DOHH2 (cell line): ENCODE measurements at regions not wholly inside any gene's neighbourhood (a gene's known extent, or its start where the extent isn't known, plus 50 kb on each side); places are given as distances from the start of the nearest gene placed in this dataset.

Source experiments
- CTCF ChIP-seq: fragments of 200-600 bp; sonication (generic); IDR thresholded peaks from one replicate; pipeline ENCODE4 v1.5.1; 2014; ENCODE audit warnings: antibody characterized with exemption, mild to moderate bottlenecking, low read depth, low read length; ENCODE audit not compliant: poor library complexity, severe bottlenecking
- EZH2phosphoT487 ChIP-seq: fragments of 200-600 bp; sonication (generic); IDR thresholded peaks from 2 replicates; pipeline ENCODE4 v1.6.1; 2017; ENCODE audit warnings: borderline replicate concordance, mild to moderate bottlenecking, antibody characterized with exemption, low read length, moderate library complexity, mixed read lengths

- no peak for TF ChIP-seq CTCF
- TF ChIP-seq EZH2phosphoT487, result no peak
Measured at GRCh38 chrX:40195368-40195767, 97.6 kb upstream of the BCOR start.
